IMR-90 (cell line): ENCODE measurements at regions not wholly inside any gene's neighbourhood (a gene's known extent, or its start where the extent isn't known, plus 50 kb on each side); places are given as distances from the start of the nearest gene placed in this dataset.

Source experiments
- ATAC-seq: fragments of 200-7000 bp; cut with Tn5 transposase; 2 replicates; pipeline ENCODE4 v1.9.1; 2020; ENCODE audit warnings: low read depth, mild to moderate bottlenecking, moderate library complexity
- BruUV-seq: library from RNA; stranded (reverse); fragments of 400-500 nt; replicated peaks from 2 replicates; lab custom pipeline; 2021; lab: Mats Ljungman, UMichigan
- CTCF ChIA-PET: fragments of 300-600 bp; formaldehyde crosslinking; extraction: SDS; loops from one replicate; lab custom pipeline; 2021; ENCODE audit warnings: antibody characterized with exemption; lab: Yijun Ruan, JAX
- POLR2A ChIA-PET: fragments of 300-600 bp; sonication (Branson Sonifier 250); formaldehyde crosslinking; loops from one replicate; lab custom pipeline; 2022; ENCODE audit warnings: antibody characterized with exemption; ENCODE audit not compliant: unreplicated experiment; lab: Charles Lee
- DNase-seq: peaks from one replicate; pipeline ENCODE4 v3.0.0; 2013
- H2AFZ ChIP-seq: replicated peaks from 2 replicates; pipeline ENCODE3; 2013; ENCODE audit warnings: low read length, mild to moderate bottlenecking; ENCODE audit not compliant: poor library complexity
- H2AK5ac ChIP-seq: 2 replicates; pipeline ENCODE4 v1.6.1; 2013; ENCODE audit warnings: low read depth, low read length, inconsistent platforms
- H2AK9ac ChIP-seq: replicated peaks from 2 replicates; pipeline ENCODE3; 2013; ENCODE audit warnings: mild to moderate bottlenecking, low read depth, low read length, moderate library complexity; ENCODE audit not compliant: poor library complexity
- H2BK120ac ChIP-seq: 2 replicates; pipeline ENCODE4 v1.6.1; 2013; ENCODE audit warnings: low read depth, low read length, inconsistent platforms
- H2BK15ac ChIP-seq: 3 replicates; pipeline ENCODE4 v1.6.1; 2013; ENCODE audit warnings: low read depth, low read length, inconsistent platforms
- H2BK20ac ChIP-seq: 2 replicates; pipeline ENCODE4 v1.6.1; 2013; ENCODE audit warnings: low read depth, mild to moderate bottlenecking, inconsistent platforms, low read length, moderate library complexity
- H2BK5ac ChIP-seq: 2 replicates; pipeline ENCODE4 v1.6.1; 2013; ENCODE audit warnings: mild to moderate bottlenecking, low read depth, low read length, inconsistent platforms; ENCODE audit not compliant: poor library complexity, severe bottlenecking
- H3K14ac ChIP-seq: replicated peaks from 2 replicates; pipeline ENCODE4 v1.6.1; 2013; ENCODE audit warnings: low read depth, low read length, inconsistent platforms
- H3K18ac ChIP-seq: 2 replicates; pipeline ENCODE4 v1.6.1; 2013; ENCODE audit warnings: low read depth, low read length, control low read depth
- H3K23ac ChIP-seq: 2 replicates; pipeline ENCODE4 v1.6.1; 2013; ENCODE audit warnings: low read depth, low read length, inconsistent platforms
- H3K27ac ChIP-seq: 2 replicates; pipeline ENCODE4 v1.5.1; 2013; ENCODE audit warnings: mild to moderate bottlenecking, control low read depth, low read length; ENCODE audit not compliant: insufficient read depth
- H3K27me3 ChIP-seq: 2 replicates; pipeline ENCODE4 v1.6.1; 2013; ENCODE audit warnings: low read length; ENCODE audit not compliant: control insufficient read depth, insufficient read depth
- H3K36me3 ChIP-seq: 2 replicates; pipeline ENCODE4 v1.6.1; 2013; ENCODE audit warnings: low read length, mixed read lengths; ENCODE audit not compliant: control insufficient read depth, insufficient read depth
- H3K4ac ChIP-seq: 2 replicates; pipeline ENCODE4 v1.6.1; 2013; ENCODE audit warnings: low read depth, low read length, inconsistent platforms
- H3K4me1 ChIP-seq: 2 replicates; pipeline ENCODE4 v1.6.1; 2013; ENCODE audit warnings: low read length, mixed read lengths; ENCODE audit not compliant: control insufficient read depth, insufficient read depth
- H3K4me2 ChIP-seq: 2 replicates; pipeline ENCODE4 v1.6.1; 2013; ENCODE audit warnings: low read depth, mild to moderate bottlenecking, control low read depth, low read length, moderate library complexity
- H3K4me3 ChIP-seq: 2 replicates; pipeline ENCODE4 v1.5.1; 2013; ENCODE audit warnings: low read depth, mild to moderate bottlenecking, control low read depth, low read length, moderate library complexity; ENCODE audit not compliant: insufficient read depth
- H3K56ac ChIP-seq: 2 replicates; pipeline ENCODE4 v1.6.1; 2013; ENCODE audit warnings: low read length, inconsistent platforms; ENCODE audit not compliant: insufficient read depth; ENCODE audit errors: extremely low read depth
- H3K79me1 ChIP-seq, 2 experiments: 2 replicates each; pipeline ENCODE4 v1.6.1; 2013; ENCODE audit warnings: low read length in 2 of 2, inconsistent platforms in 1 of 2, low read depth in 1 of 2
- H3K9ac ChIP-seq: 2 replicates; pipeline ENCODE4 v1.6.1; 2013; ENCODE audit warnings: low read depth, low read length, control low read depth
- H3K9me1 ChIP-seq: 2 replicates; pipeline ENCODE4 v1.6.1; 2013; ENCODE audit warnings: low read length, inconsistent platforms; ENCODE audit not compliant: insufficient read depth
- H3K9me3 ChIP-seq: 2 replicates; pipeline ENCODE4 v1.6.1; 2013; ENCODE audit warnings: low read length; ENCODE audit not compliant: control insufficient read depth, insufficient read depth
- H4K20me1 ChIP-seq: 2 replicates; pipeline ENCODE4 v1.6.1; 2013; ENCODE audit warnings: low read length, inconsistent platforms; ENCODE audit not compliant: insufficient read depth
- H4K5ac ChIP-seq: 2 replicates; pipeline ENCODE4 v1.6.1; 2013; ENCODE audit warnings: mild to moderate bottlenecking, low read depth, low read length, control low read depth
- H4K8ac ChIP-seq, 2 experiments: 2 replicates each; pipeline ENCODE4 v1.6.1; 2013; ENCODE audit warnings: low read depth in 2 of 2, low read length in 2 of 2, control low read depth in 1 of 2, inconsistent platforms in 1 of 2
- H4K91ac ChIP-seq: 2 replicates; pipeline ENCODE4 v1.6.1; 2013; ENCODE audit warnings: low read depth, low read length, inconsistent platforms; ENCODE audit not compliant: insufficient read depth
- CEBPB ChIP-seq: IDR thresholded peaks from 2 replicates; pipeline ENCODE4 v1.6.1; 2012; ENCODE audit warnings: low read depth, low read length, improper control_type of control experiment
- MAFK ChIP-seq: IDR thresholded peaks from 2 replicates; pipeline ENCODE4 v1.6.1; 2012; ENCODE audit warnings: low read depth, low read length, improper control_type of control experiment
- WGBS, 2 experiments: methylation state at CpG; one replicate each; pipeline versions ENCODE4 v1.1.5 to v1.1.7; 2013; ENCODE audit warnings: missing lambda C conversion rate in 2 of 2; ENCODE audit not compliant: insufficient read length in 1 of 2; ENCODE audit errors: extremely low coverage in 2 of 2; 5-methylcytosine and 5-hydroxymethylcytosine counted together
- dilution Hi-C: fragments of 300-500 bp; cut with HindIII; formaldehyde crosslinking; loops from one replicate; pipeline ENCODE4 v1.14.3; 2018; ENCODE audit warnings: low sequenced_read_pairs; ENCODE audit not compliant: unreplicated experiment
- in situ Hi-C: fragments of 300-500 bp; cut with MboI; formaldehyde crosslinking; loops from 3 replicates; pipeline ENCODE4 v1.14.3; 2019; ENCODE audit warnings: low sequenced_read_pairs, inconsistent platforms, mixed read lengths
- intact Hi-C: fragments of 100-400 bp; cut with micrococcal nuclease; formaldehyde crosslinking; loops from 2 replicates; pipeline ENCODE4 v1.10.0; 2022
- TF ChIP-seq, protein P1 (sequence below): fragments of 150-350 bp; IDR thresholded peaks from 2 replicates; pipeline ENCODE4 v1.6.1; 2016; ENCODE audit warnings: low read depth, mild to moderate bottlenecking, low read length, moderate library complexity, borderline replicate concordance

- Histone ChIP-seq H3K27ac (no peak overlapping the region), H2AK5ac (no peak overlapping the region), H2AFZ (no peak overlapping the region), H4K91ac (no peak overlapping the region), H2BK20ac (no peak overlapping the region), H2AK9ac (no peak overlapping the region), H3K9me3 (no peaks in the 10 kb centered on the region), H3K36me3 (no peaks in the 10 kb centered on the region), H3K14ac (no peak overlapping the region), H3K23ac (no peak overlapping the region), H2BK15ac (no peak overlapping the region), H3K4me1 (no peaks in the 10 kb centered on the region), H3K4me2 (no peak overlapping the region), H3K27me3 (no peaks in the 10 kb centered on the region), H3K56ac (no peak overlapping the region), H3K79me1 (no peaks in the 10 kb centered on the region), H4K20me1 (no peaks in the 10 kb centered on the region), H2BK5ac (no peak overlapping the region), H3K9ac (no peak overlapping the region), H3K18ac (no peak overlapping the region), H4K8ac (no peak overlapping the region), H3K9me1 (no peaks in the 10 kb centered on the region), H4K5ac (no peak overlapping the region), H2BK120ac (no peak overlapping the region), H3K4me3 (no peak overlapping the region), H3K4ac (no peak overlapping the region)
- dilution Hi-C loops, result no loop called here
- no peak for TF ChIP-seq MAFK
- TF ChIP-seq, protein P1, sequence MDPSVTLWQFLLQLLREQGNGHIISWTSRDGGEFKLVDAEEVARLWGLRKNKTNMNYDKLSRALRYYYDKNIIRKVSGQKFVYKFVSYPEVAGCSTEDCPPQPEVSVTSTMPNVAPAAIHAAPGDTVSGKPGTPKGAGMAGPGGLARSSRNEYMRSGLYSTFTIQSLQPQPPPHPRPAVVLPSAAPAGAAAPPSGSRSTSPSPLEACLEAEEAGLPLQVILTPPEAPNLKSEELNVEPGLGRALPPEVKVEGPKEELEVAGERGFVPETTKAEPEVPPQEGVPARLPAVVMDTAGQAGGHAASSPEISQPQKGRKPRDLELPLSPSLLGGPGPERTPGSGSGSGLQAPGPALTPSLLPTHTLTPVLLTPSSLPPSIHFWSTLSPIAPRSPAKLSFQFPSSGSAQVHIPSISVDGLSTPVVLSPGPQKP, result no peak
- no peak for TF ChIP-seq CEBPB
- ATAC-seq, result no peak
- in situ Hi-C loops, result no loop called here
- DNase-seq, result no peak
- BruUV-seq, result no TSS peak
- WGBS, 2 experiments, result 90% methylated on average over 2 of the region's 2 CpGs; no CpG with 5 or more reads in 1 of the 2 experiments
- CTCF ChIA-PET, result no interaction called here
- POLR2A ChIA-PET, result no interaction called here
- intact Hi-C loops, result no loop called here
Measured at GRCh38 chr1:194503209-194503608, 1316.8 kb upstream of the B3GALT2 start.
